Left lung (tissue), 4 donors: ENCODE measurements at regions not wholly inside any gene's neighbourhood (a gene's known extent, or its start where the extent isn't known, plus 50 kb on each side); places are given as distances from the start of the nearest gene placed in this dataset.
A peak's percentile ranks its signal among the peaks of the same experiment; 100 is the strongest.

Source experiments
- ATAC-seq: fragments of 200-7000 bp; cut with Tn5 transposase; one replicate; pipeline ENCODE4 v1.9.1; 2020; ENCODE audit warnings: moderate library complexity
- DNase-seq, 4 donors: peaks; one replicate each; pipeline ENCODE4 v3.0.0-alpha.2; 2013 to 2020
- H3K27ac ChIP-seq, 2 donors: fragments of 200-600 bp; sonication (generic) in 1 of 2; one replicate each; pipeline versions ENCODE4 v1.5.0 to v1.8.0; 2020 to 2021
- H3K27me3 ChIP-seq, 2 donors: fragments of 200-600 bp; sonication (generic) in 1 of 2; one replicate each; pipeline versions ENCODE4 v1.5.0 to v1.8.0; 2020 to 2021
- H3K36me3 ChIP-seq, 2 donors: fragments of 200-600 bp; sonication (generic) in 1 of 2; one replicate each; pipeline versions ENCODE4 v1.5.0 to v1.8.0; 2020 to 2021
- H3K4me1 ChIP-seq, 2 donors: fragments of 200-600 bp; one replicate each; pipeline ENCODE4 v1.8.0; 2021
- H3K4me3 ChIP-seq, 2 donors: fragments of 200-600 bp; sonication (generic) in 1 of 2; one replicate each; pipeline versions ENCODE4 v1.5.0 to v1.8.0; 2020 to 2021; ENCODE audit warnings: mild to moderate bottlenecking in 1 of 2
- H3K9me3 ChIP-seq, 2 donors: fragments of 200-600 bp; sonication (generic) in 1 of 2; one replicate each; pipeline versions ENCODE4 v1.5.0 to v1.8.0; 2020 to 2021
- intact Hi-C, 2 donors: fragments of 100-400 bp; cut with DNase I; formaldehyde crosslinking; loops; one replicate each; pipeline versions ENCODE4 v1.11.2 to v1.14.2; 2022
- TF ChIP-seq, protein P1 (sequence below), 2 donors: fragments of 200-600 bp; sonication (generic) in 1 of 2; IDR thresholded peaks; one replicate each; pipeline versions ENCODE4 v1.5.0 to v1.8.0; 2021; ENCODE audit warnings: antibody characterized with exemption in 2 of 2
- donor health status: DM: no; HTN: yes; CAD: no.
- donor health status: DM: no; HTN: no; CAD: no.

DNA sequence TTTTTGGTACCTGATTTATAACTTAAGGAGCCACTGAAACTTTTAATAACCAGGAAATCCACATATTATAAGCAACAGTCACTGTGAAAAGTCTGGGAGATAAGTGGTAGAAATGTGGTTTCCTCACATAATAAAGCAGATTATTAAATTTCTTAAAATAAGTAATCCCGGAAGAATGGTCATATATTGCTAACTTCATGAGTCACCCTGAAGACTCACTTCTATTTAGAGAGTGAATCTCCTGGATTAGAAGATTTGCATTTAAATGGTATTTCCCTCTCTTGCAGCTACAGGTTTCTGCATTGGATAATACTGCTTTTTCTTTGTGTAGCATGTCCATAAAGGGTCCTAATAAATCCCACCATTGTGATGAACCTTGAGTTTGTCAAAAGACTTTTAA is 1286.8 kb upstream of the CDH8 start:
- Histone ChIP-seq H3K27me3 (no peaks in the 10 kb centered on the region), H3K9me3 (no peaks in the 10 kb centered on the region), H3K36me3 (no peaks in the 10 kb centered on the region), H3K27ac (no peak overlapping the region), H3K4me1 (no peaks in the 10 kb centered on the region), H3K4me3 (no peak overlapping the region)
- ATAC-seq (no peak), DNase-seq (no peak)
- intact Hi-C loops = no loop called here
- TF ChIP-seq, protein P1, sequence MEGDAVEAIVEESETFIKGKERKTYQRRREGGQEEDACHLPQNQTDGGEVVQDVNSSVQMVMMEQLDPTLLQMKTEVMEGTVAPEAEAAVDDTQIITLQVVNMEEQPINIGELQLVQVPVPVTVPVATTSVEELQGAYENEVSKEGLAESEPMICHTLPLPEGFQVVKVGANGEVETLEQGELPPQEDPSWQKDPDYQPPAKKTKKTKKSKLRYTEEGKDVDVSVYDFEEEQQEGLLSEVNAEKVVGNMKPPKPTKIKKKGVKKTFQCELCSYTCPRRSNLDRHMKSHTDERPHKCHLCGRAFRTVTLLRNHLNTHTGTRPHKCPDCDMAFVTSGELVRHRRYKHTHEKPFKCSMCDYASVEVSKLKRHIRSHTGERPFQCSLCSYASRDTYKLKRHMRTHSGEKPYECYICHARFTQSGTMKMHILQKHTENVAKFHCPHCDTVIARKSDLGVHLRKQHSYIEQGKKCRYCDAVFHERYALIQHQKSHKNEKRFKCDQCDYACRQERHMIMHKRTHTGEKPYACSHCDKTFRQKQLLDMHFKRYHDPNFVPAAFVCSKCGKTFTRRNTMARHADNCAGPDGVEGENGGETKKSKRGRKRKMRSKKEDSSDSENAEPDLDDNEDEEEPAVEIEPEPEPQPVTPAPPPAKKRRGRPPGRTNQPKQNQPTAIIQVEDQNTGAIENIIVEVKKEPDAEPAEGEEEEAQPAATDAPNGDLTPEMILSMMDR (IDR thresholded peaks at IDR 0.05) = no peak

DNA sequence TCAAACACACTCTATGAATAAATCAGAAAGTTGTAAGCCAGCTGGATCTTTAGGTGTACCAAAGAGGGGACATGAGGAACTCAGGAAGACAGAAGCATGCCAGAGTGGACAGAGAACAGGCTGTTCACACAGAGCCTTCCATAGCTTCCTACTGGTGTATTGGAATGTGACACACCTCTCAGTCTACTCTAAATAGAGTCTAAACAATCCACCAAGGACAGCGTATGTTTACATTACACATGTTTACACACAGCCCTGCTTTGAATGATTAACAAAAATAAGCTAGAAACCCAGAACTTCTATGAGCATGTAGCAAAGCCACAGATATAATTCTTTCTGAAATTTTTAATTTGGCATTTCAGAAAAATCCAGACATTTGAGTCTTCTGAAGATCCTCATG is 1279.0 kb upstream of the CDH8 start:
- Histone ChIP-seq H3K27me3 (no peaks in the 10 kb centered on the region), H3K4me1 (no peaks in the 10 kb centered on the region), H3K36me3 (no peaks in the 10 kb centered on the region), H3K9me3 (no peaks in the 10 kb centered on the region), H3K27ac (no peak overlapping the region), H3K4me3 (no peak overlapping the region)
- intact Hi-C loops = no loop called here
- TF ChIP-seq, protein P1 (IDR thresholded peaks at IDR 0.05) = no peak
- ATAC-seq (no peak), DNase-seq (no peak)

DNA sequence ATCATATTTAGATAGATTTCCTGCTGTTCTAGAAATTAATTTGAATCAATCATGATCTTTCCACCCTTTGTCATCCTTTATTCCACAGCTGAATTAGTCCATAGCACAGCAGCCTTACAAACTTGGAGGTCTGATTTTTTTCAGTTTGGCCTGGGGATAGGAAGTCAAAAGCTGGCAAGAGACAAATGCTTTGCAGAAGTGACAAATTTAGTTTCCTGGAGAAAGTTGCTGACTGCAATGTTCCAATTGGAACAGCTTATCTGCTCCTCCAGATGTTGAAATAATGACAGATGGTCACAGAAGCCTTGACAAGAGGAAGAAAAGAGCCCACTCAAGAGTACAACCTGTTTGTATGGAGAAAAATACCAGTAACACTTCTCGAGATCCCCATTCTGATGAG is 1276.1 kb upstream of the CDH8 start:
- Histone ChIP-seq H3K27me3 (no peaks in the 10 kb centered on the region), H3K4me1 (no peaks in the 10 kb centered on the region), H3K36me3 (no peaks in the 10 kb centered on the region), H3K4me3 (no peak overlapping the region), H3K9me3 (no peaks in the 10 kb centered on the region), H3K27ac (no peak overlapping the region)
- DNase-seq (peak in 1 of 4 donors; percentile 7), ATAC-seq (no peak)
- intact Hi-C loops = no loop called here
- TF ChIP-seq, protein P1 (IDR thresholded peaks at IDR 0.05) = no peak

DNA sequence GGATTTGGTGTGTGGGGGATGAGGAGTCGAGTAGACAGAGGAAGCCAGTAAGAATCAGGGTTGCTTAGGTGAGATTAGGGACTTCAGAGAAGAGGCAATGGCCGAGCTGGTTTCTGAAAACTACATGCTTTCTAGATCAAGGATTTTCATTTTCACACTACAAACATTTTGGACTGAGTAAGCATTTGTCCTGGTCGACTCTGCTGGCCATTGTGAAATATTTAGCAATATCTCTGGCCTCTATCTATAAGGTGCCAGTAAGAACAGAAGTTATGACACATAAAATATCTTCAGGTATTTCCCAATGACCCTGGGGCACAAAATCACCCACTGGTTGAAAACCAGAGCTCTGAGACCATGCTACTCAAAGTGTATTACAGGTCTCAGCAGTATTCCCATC is 1275.1 kb upstream of the CDH8 start:
- Histone ChIP-seq H3K9me3 (no peaks in the 10 kb centered on the region), H3K27ac (no peak overlapping the region), H3K36me3 (no peaks in the 10 kb centered on the region), H3K4me1 (no peaks in the 10 kb centered on the region), H3K27me3 (no peaks in the 10 kb centered on the region), H3K4me3 (no peak overlapping the region)
- no peak for DNase-seq
- ATAC-seq = no peak
- TF ChIP-seq, protein P1 (IDR thresholded peaks at IDR 0.05) = no peak
- intact Hi-C loops = no loop called here

GRCh38 chr16:63302811-63303210 is 1266.6 kb upstream of the CDH8 start:
- intact Hi-C loops = no loop called here
- Histone ChIP-seq H3K36me3 (no peaks in the 10 kb centered on the region), H3K27ac (no peak overlapping the region), H3K27me3 (no peaks in the 10 kb centered on the region), H3K9me3 (no peaks in the 10 kb centered on the region), H3K4me3 (no peak overlapping the region), H3K4me1 (no peaks in the 10 kb centered on the region)
- no peak for DNase-seq
- TF ChIP-seq, protein P1 (IDR thresholded peaks at IDR 0.05) = no peak
- no peak for ATAC-seq
